ENCODE measurements at regions not wholly inside any gene's neighbourhood (a gene's known extent, or its start where the extent isn't known, plus 50 kb on each side); places are given as distances from the start of the nearest gene placed in this dataset.
"Not testable (repeated sequence)": the region's sequence is repeated elsewhere in the genome, so short reads cannot be mapped to it uniquely, and the experiment has no call there.

DNA sequence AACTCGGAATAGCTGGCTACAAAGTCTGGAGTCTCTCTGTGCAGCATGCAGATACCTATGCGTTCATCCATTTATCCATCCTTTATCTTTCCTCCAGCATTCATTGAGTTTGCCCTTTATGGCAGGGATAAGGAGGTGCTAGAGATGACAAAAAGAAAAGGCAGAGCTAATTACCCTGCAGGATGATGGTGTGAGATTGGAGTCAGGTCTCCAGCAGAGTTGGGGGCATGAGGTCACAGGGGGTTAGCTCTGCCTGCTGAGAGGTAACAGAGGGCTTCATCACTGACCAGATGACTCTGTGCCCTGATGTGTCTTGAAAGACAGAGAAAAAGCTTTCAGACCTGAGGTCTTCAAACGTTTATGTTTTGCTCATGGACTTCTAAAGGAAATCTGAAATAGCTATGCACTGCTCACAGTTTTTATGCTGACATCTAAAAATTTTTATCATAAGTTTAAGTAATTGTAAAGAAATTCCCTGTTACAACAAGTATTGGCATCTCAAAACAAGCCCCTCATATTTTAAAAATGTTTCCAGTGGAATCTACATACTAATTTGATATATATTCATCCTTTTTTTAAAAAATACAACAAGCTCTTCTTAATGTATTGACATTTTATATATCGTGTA, 132.3 kb upstream of the ANKRD28 start:
- no peak overlapping the region for H3K27ac Mint-ChIP-seq

GRCh38 chr3:15932348-15933300, 134.8 kb upstream of the ANKRD28 start:
- no peak overlapping the region for H3K27ac Mint-ChIP-seq
- H3K9me3 Mint-ChIP-seq: no peaks in the 10 kb centered on the region
- H3K4me3 Mint-ChIP-seq: no peak overlapping the region
- no peaks in the 10 kb centered on the region for H3K36me3 Mint-ChIP-seq
- DNase-seq (ENCODE audit: low spot score in 2 of 2) (no peak), ATAC-seq (no peak)
- H3K4me1 Mint-ChIP-seq: no peaks in the 10 kb centered on the region

More for the DNA sequence above, 132.3 kb upstream of the ANKRD28 start:
- ATAC-seq (no peak), DNase-seq (ENCODE audit: low spot score in 2 of 2) (no peak)
- no peak overlapping the region for H3K4me3 Mint-ChIP-seq
- no peaks in the 10 kb centered on the region for H3K9me3 Mint-ChIP-seq
- H3K4me1 Mint-ChIP-seq: no peaks in the 10 kb centered on the region
- no peaks in the 10 kb centered on the region for H3K36me3 Mint-ChIP-seq

DNA sequence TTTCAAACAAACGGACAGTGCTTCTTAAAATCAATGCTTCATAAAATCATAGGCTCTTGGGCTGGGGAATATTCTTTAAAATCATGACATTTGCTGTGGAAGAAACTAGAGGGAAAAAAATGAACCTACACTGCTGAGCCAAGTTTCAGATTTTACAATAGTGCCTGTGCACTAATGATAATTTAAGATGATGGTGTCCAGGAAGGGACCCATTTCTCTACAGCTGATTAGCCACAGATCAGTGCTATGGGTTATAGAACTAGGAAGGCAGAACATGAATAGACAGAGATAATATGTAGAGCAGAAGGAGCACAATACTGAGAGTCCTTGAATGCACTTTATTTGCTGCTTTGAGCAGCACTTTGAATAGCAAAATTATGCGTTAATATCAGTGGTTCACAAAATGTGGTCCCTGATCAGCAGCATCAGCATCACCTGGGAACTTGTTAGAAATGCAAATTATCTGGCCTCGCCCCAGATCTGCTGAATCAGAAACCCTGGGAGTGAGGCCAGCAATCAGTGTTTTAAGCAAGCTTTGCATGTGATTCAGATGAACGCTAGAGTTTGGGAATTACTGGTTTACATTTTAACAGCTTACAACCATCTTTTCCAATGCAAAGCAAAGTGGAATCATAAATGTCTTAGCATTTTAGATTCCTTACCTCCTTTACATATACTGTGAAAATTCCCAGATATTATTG, 135.8 kb upstream of the ANKRD28 start:
- no peak overlapping the region for H3K27ac Mint-ChIP-seq
- no peaks in the 10 kb centered on the region for H3K4me1 Mint-ChIP-seq
- no peak overlapping the region for H3K4me3 Mint-ChIP-seq
- no peaks in the 10 kb centered on the region for H3K36me3 Mint-ChIP-seq
- ATAC-seq (no peak), DNase-seq (ENCODE audit: low spot score in 2 of 2) (no peak)
- no peaks in the 10 kb centered on the region for H3K9me3 Mint-ChIP-seq

GRCh38 chr3:15934389-15935195, 136.8 kb upstream of the ANKRD28 start:
- Mint-ChIP-seq H3K36me3 (no peaks in the 10 kb centered on the region), H3K4me1 (no peaks in the 10 kb centered on the region), H3K9me3 (no peaks in the 10 kb centered on the region), H3K4me3 (no peak overlapping the region), H3K27ac (no peak overlapping the region)
- ATAC-seq (no peak), DNase-seq (ENCODE audit: low spot score in 2 of 2) (no peak)

GRCh38 chr3:15936312-15936711, 138.5 kb upstream of the ANKRD28 start:
- DNase-seq (ENCODE audit: low spot score in 2 of 2) (no peak), ATAC-seq (no peak)
- Mint-ChIP-seq H3K27ac (no peak overlapping the region), H3K9me3 (no peaks in the 10 kb centered on the region), H3K4me1 (no peaks in the 10 kb centered on the region), H3K36me3 (no peaks in the 10 kb centered on the region), H3K4me3 (no peak overlapping the region)

- ATAC-seq: no peak
- H3K4me3 Mint-ChIP-seq: no peak overlapping the region
- H3K4me1 Mint-ChIP-seq: no peaks in the 10 kb centered on the region
- no peak for DNase-seq (ENCODE audit: low spot score in 2 of 2)
- no peak overlapping the region for H3K27ac Mint-ChIP-seq
- H3K36me3 Mint-ChIP-seq: no peaks in the 10 kb centered on the region
- H3K9me3 Mint-ChIP-seq: no peaks in the 10 kb centered on the region
These were observed 142.9 kb upstream of the ANKRD28 start for GRCh38 chr3:15940641-15941040.

- not testable (repeated sequence) for H3K9me3 Mint-ChIP-seq; H3K4me3 Mint-ChIP-seq; DNase-seq (ENCODE audit: low spot score in 2 of 2); H3K36me3 Mint-ChIP-seq; H3K4me1 Mint-ChIP-seq; ATAC-seq; H3K27ac Mint-ChIP-seq
These were observed 143.7 kb upstream of the ANKRD28 start for GRCh38 chr3:15941457-15941856.

DNA sequence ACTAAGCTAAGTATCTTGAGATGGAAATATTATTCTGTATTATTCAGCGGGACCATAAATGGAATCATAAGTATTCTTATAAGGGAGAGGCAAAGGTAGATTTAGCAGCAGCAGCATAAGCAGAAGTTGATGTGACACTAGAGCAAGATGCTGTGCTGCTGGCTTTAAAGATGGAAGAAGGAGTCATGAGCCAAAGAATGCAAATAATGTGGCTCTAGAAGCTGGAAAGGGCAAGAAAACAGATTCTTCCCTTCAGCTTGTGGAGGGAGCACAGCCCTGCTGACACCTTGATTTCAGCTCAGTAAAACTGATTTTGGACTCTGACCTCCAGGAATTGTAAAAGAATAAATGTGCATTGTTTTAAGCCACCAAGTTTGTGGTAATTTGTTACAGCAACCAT, 144.2 kb upstream of the ANKRD28 start:
- Mint-ChIP-seq H3K4me3 (no peak overlapping the region), H3K9me3 (no peaks in the 10 kb centered on the region), H3K27ac (no peak overlapping the region), H3K4me1 (no peaks in the 10 kb centered on the region), H3K36me3 (no peaks in the 10 kb centered on the region)
- ATAC-seq (no peak), DNase-seq (ENCODE audit: low spot score in 2 of 2) (no peak)

DNA sequence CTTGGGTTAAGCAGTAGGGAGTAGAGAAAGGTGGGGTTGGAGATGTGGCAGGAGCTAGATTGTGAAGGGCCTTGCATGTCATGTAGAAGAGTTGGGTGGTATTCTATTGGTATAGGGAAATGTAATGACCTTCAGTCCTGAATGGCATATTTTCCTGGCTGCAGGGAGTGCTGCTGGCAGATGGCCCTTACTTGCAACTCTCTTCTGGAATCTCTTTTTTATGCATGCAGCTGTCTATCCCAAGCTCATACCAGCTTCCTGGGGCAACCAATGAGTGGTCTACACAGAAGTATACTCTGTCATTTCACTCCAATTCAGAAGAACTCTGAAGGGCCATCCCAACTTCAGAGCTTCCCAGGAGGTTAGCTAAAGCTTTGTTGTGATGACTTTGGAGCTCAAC, 144.7 kb upstream of the ANKRD28 start:
- H3K27ac Mint-ChIP-seq: no peak overlapping the region
- no peaks in the 10 kb centered on the region for H3K9me3 Mint-ChIP-seq
- H3K36me3 Mint-ChIP-seq: no peaks in the 10 kb centered on the region
- H3K4me3 Mint-ChIP-seq: no peak overlapping the region
- no peaks in the 10 kb centered on the region for H3K4me1 Mint-ChIP-seq
- no peak for DNase-seq (ENCODE audit: low spot score in 2 of 2)
- ATAC-seq: no peak

- Mint-ChIP-seq H3K4me3 (no peak overlapping the region), H3K36me3 (no peaks in the 10 kb centered on the region), H3K9me3 (no peaks in the 10 kb centered on the region), H3K27ac (no peak overlapping the region), H3K4me1 (no peaks in the 10 kb centered on the region)
- ATAC-seq (no peak), DNase-seq (ENCODE audit: low spot score in 2 of 2) (no peak)
These were observed 145.2 kb upstream of the ANKRD28 start for GRCh38 chr3:15942936-15943335.

- ATAC-seq (no peak), DNase-seq (ENCODE audit: low spot score in 2 of 2) (no peak)
- H3K36me3 Mint-ChIP-seq: no peaks in the 10 kb centered on the region
- H3K4me3 Mint-ChIP-seq: no peak overlapping the region
- H3K27ac Mint-ChIP-seq: no peak overlapping the region
- no peaks in the 10 kb centered on the region for H3K9me3 Mint-ChIP-seq
- H3K4me1 Mint-ChIP-seq: no peaks in the 10 kb centered on the region
These were observed 150.6 kb upstream of the ANKRD28 start for GRCh38 chr3:15948388-15948787.

- ATAC-seq: no peak
These were observed 154.9 kb upstream of the ANKRD28 start for GRCh38 chr3:15952543-15953175.

GRCh38 chr3:15953841-15954240, 156.1 kb upstream of the ANKRD28 start:
- ATAC-seq (peak; percentile 47), DNase-seq (ENCODE audit: low spot score in 2 of 2) (no peak)
- Mint-ChIP-seq H3K4me1 (no peaks in the 10 kb centered on the region), H3K9me3 (no peaks in the 10 kb centered on the region), H3K36me3 (no peaks in the 10 kb centered on the region), H3K4me3 (no peak overlapping the region), H3K27ac (no peak overlapping the region)

More at GRCh38 chr3:15952543-15953175, 154.9 kb upstream of the ANKRD28 start:
- Mint-ChIP-seq H3K27ac (no peak overlapping the region), H3K36me3 (no peaks in the 10 kb centered on the region), H3K4me3 (no peak overlapping the region), H3K4me1 (no peaks in the 10 kb centered on the region), H3K9me3 (no peaks in the 10 kb centered on the region)
- no peak for DNase-seq (ENCODE audit: low spot score in 2 of 2)

DNA sequence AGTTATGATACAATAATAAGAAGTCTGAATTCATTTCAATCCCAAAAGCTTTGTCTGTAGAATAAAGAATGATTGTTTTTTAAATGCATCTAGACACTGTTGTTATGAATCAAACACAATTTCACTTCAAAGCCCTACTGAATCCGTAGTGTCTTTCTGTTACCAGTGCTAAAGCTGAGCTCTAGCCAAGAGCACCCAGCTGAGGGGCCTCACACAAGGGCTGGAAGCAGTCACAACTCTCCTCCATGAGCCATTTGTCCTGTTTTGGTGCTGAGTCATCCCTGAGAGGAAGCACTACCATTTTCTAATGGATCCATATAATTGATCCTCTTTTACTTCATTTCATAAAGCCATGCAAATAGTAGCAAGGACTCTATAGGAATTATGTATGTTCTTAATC, 158.2 kb upstream of the ANKRD28 start:
- Mint-ChIP-seq H3K36me3 (no peaks in the 10 kb centered on the region), H3K27ac (no peak overlapping the region), H3K9me3 (no peaks in the 10 kb centered on the region), H3K4me3 (no peak overlapping the region), H3K4me1 (no peaks in the 10 kb centered on the region)
- ATAC-seq (no peak), DNase-seq (ENCODE audit: low spot score in 2 of 2) (no peak)
